ENCODE measurements at regions not wholly inside any gene's neighbourhood (a gene's known extent, or its start where the extent isn't known, plus 50 kb on each side); places are given as distances from the start of the nearest gene placed in this dataset.

DNA sequence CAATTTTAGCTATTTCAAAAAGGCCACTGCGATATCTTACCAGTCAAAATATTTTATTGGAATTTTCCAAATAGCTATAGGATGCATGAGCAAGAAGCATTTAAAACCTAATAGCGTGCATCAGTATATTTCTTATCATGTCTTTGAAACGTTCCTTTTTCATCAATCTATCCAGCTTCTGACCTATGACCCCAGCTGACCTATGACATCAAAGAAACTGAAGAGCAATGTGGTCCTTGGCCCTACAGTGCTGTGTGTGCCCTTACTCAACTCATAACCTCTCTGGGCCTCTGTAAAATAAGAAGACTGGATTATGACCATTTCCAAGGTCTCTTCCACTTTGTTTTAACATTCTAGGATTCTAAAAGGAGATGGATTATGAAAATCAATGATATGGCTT lies 118.2 kb downstream of the ZNF22 start:
- TF ChIP-seq MYC (IDR thresholded peaks at IDR 0.05; ENCODE audit: low read depth, low read length), result no peak
- TF ChIP-seq, protein P1, sequence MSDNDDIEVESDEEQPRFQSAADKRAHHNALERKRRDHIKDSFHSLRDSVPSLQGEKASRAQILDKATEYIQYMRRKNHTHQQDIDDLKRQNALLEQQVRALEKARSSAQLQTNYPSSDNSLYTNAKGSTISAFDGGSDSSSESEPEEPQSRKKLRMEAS (IDR thresholded peaks at IDR 0.05; ENCODE audit: low read depth, low read length), result no peak
- TF ChIP-seq, protein P2, sequence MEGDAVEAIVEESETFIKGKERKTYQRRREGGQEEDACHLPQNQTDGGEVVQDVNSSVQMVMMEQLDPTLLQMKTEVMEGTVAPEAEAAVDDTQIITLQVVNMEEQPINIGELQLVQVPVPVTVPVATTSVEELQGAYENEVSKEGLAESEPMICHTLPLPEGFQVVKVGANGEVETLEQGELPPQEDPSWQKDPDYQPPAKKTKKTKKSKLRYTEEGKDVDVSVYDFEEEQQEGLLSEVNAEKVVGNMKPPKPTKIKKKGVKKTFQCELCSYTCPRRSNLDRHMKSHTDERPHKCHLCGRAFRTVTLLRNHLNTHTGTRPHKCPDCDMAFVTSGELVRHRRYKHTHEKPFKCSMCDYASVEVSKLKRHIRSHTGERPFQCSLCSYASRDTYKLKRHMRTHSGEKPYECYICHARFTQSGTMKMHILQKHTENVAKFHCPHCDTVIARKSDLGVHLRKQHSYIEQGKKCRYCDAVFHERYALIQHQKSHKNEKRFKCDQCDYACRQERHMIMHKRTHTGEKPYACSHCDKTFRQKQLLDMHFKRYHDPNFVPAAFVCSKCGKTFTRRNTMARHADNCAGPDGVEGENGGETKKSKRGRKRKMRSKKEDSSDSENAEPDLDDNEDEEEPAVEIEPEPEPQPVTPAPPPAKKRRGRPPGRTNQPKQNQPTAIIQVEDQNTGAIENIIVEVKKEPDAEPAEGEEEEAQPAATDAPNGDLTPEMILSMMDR (IDR thresholded peaks at IDR 0.05; ENCODE audit: low read depth, low read length), result no peak
- no peak for TF ChIP-seq POLR2A (IDR thresholded peaks at IDR 0.05; ENCODE audit: extremely low read depth, insufficient read length)

All from NB4 (cell line).